SH-SY5Y (cell line): ENCODE measurements at regions not wholly inside any gene's neighbourhood (a gene's known extent, or its start where the extent isn't known, plus 50 kb on each side); places are given as distances from the start of the nearest gene placed in this dataset.

Experiments used
- GATA2 ChIP-seq: IDR thresholded peaks from 2 replicates; pipeline ENCODE4 v1.6.1; 2011; ENCODE audit warnings: mild to moderate bottlenecking, low read depth, low read length
- GATA3 ChIP-seq: IDR thresholded peaks from 2 replicates; pipeline ENCODE4 v1.6.1; 2011; ENCODE audit warnings: low read depth, mild to moderate bottlenecking, low read length, moderate library complexity

DNA sequence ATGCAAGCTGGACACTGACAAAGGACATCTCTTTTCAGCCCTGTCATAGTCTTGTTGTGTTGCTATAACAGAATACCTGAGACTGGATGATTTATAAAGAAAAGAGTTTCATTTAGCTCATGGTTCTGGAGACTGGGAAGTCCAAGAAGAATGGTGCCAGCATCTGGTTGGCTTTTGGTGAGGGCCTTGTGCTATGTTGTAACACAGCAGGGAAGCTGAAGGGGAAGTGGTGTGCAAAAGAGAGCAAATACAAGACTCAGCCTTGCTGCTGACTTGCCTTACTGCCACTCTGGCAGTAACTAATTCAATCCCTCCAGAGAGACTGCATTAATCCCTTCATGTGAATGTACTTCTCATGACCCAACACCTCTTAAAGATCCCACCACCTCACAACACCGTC is 356.3 kb upstream of the PROK2 start:
- TF ChIP-seq GATA2 (no peak), GATA3 (no peak)
